ENCODE measurements at regions not wholly inside any gene's neighbourhood (a gene's known extent, or its start where the extent isn't known, plus 50 kb on each side); places are given as distances from the start of the nearest gene placed in this dataset.

- no peak overlapping the region for H3K27ac ChIP-seq (ENCODE audit: low read length)
- DNase-seq: no peak
- H2AFZ ChIP-seq (ENCODE audit: low read length): no peak overlapping the region
- no peaks in the 10 kb centered on the region for H3K79me2 ChIP-seq (ENCODE audit: low read length)
- no peaks in the 10 kb centered on the region for H3K27me3 ChIP-seq (ENCODE audit: low read length)
- H3K4me1 ChIP-seq (ENCODE audit: low read length): no peaks in the 10 kb centered on the region
- H3K4me3 ChIP-seq (ENCODE audit: low read length): no peak overlapping the region
- no peak overlapping the region for H3K4me2 ChIP-seq (ENCODE audit: low read depth, low read length, poor library complexity, severe bottlenecking)
- no peaks in the 10 kb centered on the region for H3K36me3 ChIP-seq (ENCODE audit: insufficient read depth, low read length)
- H4K20me1 ChIP-seq (ENCODE audit: insufficient read depth, low read depth, low read length): no peaks in the 10 kb centered on the region
- no peaks in the 10 kb centered on the region; the same call in 1 of the 2 replicates for H3K9me3 ChIP-seq (ENCODE audit: low read length)
- H3K9ac ChIP-seq (ENCODE audit: low read length): no peak overlapping the region
- H3K9me2 ChIP-seq (replicated peaks; ENCODE audit: insufficient read depth, low read length): no peaks in the 10 kb centered on the region
Measured at GRCh38 chr19:31518216-31519020, 169.2 kb upstream of the TSHZ3 start.

- Histone ChIP-seq H3K27ac (ENCODE audit: low read length) (no peak overlapping the region), H3K4me2 (ENCODE audit: low read depth, low read length, poor library complexity, severe bottlenecking) (no peak overlapping the region), H3K4me3 (ENCODE audit: low read length) (no peak overlapping the region), H3K27me3 (ENCODE audit: low read length) (no peaks in the 10 kb centered on the region), H3K9me2 (replicated peaks; ENCODE audit: insufficient read depth, low read length) (no peaks in the 10 kb centered on the region), H4K20me1 (ENCODE audit: insufficient read depth, low read depth, low read length) (no peaks in the 10 kb centered on the region), H3K36me3 (ENCODE audit: insufficient read depth, low read length) (no peaks in the 10 kb centered on the region), H3K4me1 (ENCODE audit: low read length) (no peaks in the 10 kb centered on the region), H3K9me3 (ENCODE audit: low read length) (no peaks in the 10 kb centered on the region; the same call in 1 of the 2 replicates), H3K9ac (ENCODE audit: low read length) (no peak overlapping the region), H3K79me2 (ENCODE audit: low read length) (no peaks in the 10 kb centered on the region), H2AFZ (ENCODE audit: low read length) (no peak overlapping the region)
- no peak for DNase-seq
Measured at GRCh38 chr19:31519256-31519655, 170.0 kb upstream of the TSHZ3 start.

DNA sequence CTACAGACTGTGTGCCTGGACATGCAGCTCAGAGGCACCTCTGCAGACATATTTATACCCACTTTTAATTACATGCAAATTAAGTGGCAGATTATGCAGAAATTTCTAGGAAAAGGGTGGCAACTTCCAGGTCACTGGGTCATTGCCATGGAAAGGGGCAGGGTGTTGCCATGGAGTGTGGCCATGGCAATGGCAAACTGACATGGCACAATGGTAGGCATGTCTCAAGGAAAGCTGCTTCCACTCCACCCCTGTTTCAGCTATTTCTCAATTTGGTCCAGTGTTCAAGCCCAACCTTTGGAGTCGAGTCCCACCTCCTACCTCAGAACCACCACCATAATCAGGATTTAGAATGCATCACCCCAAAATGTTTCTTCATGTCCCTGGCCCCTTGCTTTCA lies 170.7 kb upstream of the TSHZ3 start:
- H3K79me2 ChIP-seq (ENCODE audit: low read length): no peaks in the 10 kb centered on the region
- H3K27ac ChIP-seq (ENCODE audit: low read length): no peak overlapping the region
- H2AFZ ChIP-seq (ENCODE audit: low read length): no peak overlapping the region
- no peaks in the 10 kb centered on the region; the same call in none of the 2 replicates for H3K9me3 ChIP-seq (ENCODE audit: low read length)
- H3K4me1 ChIP-seq (ENCODE audit: low read length): no peaks in the 10 kb centered on the region
- no peak overlapping the region for H3K9ac ChIP-seq (ENCODE audit: low read length)
- no peak overlapping the region for H3K4me2 ChIP-seq (ENCODE audit: low read depth, low read length, poor library complexity, severe bottlenecking)
- no peak for DNase-seq
- H3K36me3 ChIP-seq (ENCODE audit: insufficient read depth, low read length): no peaks in the 10 kb centered on the region
- H3K4me3 ChIP-seq (ENCODE audit: low read length): no peak overlapping the region
- H3K27me3 ChIP-seq (ENCODE audit: low read length): no peaks in the 10 kb centered on the region
- no peaks in the 10 kb centered on the region for H3K9me2 ChIP-seq (replicated peaks; ENCODE audit: insufficient read depth, low read length)
- H4K20me1 ChIP-seq (ENCODE audit: insufficient read depth, low read depth, low read length): no peaks in the 10 kb centered on the region

DNA sequence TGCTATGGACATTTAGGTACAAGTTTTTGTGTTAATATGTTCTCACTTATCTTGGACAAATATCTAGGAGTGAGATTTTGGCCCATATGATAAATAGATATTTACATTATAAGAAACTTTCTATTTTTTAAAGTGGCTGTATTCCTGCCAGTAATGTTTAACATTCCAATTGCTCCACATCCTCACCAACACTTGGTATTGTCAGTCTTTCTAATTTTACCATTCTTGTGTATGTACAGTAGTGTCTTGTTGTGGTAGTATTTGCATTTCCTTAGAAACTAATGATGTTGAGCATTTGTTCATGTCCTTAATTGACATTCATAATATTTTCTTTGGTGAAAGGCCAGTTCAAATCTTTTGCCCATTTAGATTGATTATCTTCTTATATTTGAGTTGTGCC lies 171.4 kb upstream of the TSHZ3 start:
- no peak for DNase-seq
- H3K9me3 ChIP-seq (ENCODE audit: low read length): peaks cover under 1% of the 10 kb centered on the region
- no peaks in the 10 kb centered on the region for H3K79me2 ChIP-seq (ENCODE audit: low read length)

GRCh38 chr19:31525610-31526147 lies 176.4 kb upstream of the TSHZ3 start:
- Histone ChIP-seq H3K4me3 (ENCODE audit: low read length) (no peak overlapping the region), H3K4me2 (ENCODE audit: low read depth, low read length, poor library complexity, severe bottlenecking) (no peak overlapping the region), H3K9me3 (ENCODE audit: low read length) (peaks cover 12% of the 10 kb centered on the region), H4K20me1 (ENCODE audit: insufficient read depth, low read depth, low read length) (no peaks in the 10 kb centered on the region), H3K9ac (ENCODE audit: low read length) (no peak overlapping the region), H3K9me2 (replicated peaks; ENCODE audit: insufficient read depth, low read length) (no peaks in the 10 kb centered on the region), H3K4me1 (ENCODE audit: low read length) (no peaks in the 10 kb centered on the region), H3K79me2 (ENCODE audit: low read length) (no peaks in the 10 kb centered on the region), H3K27ac (ENCODE audit: low read length) (no peak overlapping the region), H2AFZ (ENCODE audit: low read length) (no peak overlapping the region), H3K27me3 (ENCODE audit: low read length) (no peaks in the 10 kb centered on the region), H3K36me3 (ENCODE audit: insufficient read depth, low read length) (no peaks in the 10 kb centered on the region)
- no peak for DNase-seq

More for the DNA sequence above, 171.4 kb upstream of the TSHZ3 start:
- H3K9ac ChIP-seq (ENCODE audit: low read length): no peak overlapping the region
- no peaks in the 10 kb centered on the region for H4K20me1 ChIP-seq (ENCODE audit: insufficient read depth, low read depth, low read length)
- H3K4me2 ChIP-seq (ENCODE audit: low read depth, low read length, poor library complexity, severe bottlenecking): no peak overlapping the region
- no peak overlapping the region for H2AFZ ChIP-seq (ENCODE audit: low read length)
- no peaks in the 10 kb centered on the region for H3K4me1 ChIP-seq (ENCODE audit: low read length)
- H3K27ac ChIP-seq (ENCODE audit: low read length): no peak overlapping the region
- H3K9me2 ChIP-seq (replicated peaks; ENCODE audit: insufficient read depth, low read length): no peaks in the 10 kb centered on the region
- no peaks in the 10 kb centered on the region for H3K27me3 ChIP-seq (ENCODE audit: low read length)
- H3K36me3 ChIP-seq (ENCODE audit: insufficient read depth, low read length): no peaks in the 10 kb centered on the region
- no peak overlapping the region for H3K4me3 ChIP-seq (ENCODE audit: low read length)

GRCh38 chr19:31527443-31527842 lies 178.2 kb upstream of the TSHZ3 start:
- H2AFZ ChIP-seq (ENCODE audit: low read length): no peak overlapping the region
- peaks cover 12% of the 10 kb centered on the region for H3K9me3 ChIP-seq (ENCODE audit: low read length)
- H3K9ac ChIP-seq (ENCODE audit: low read length): no peak overlapping the region
- no peaks in the 10 kb centered on the region for H3K27me3 ChIP-seq (ENCODE audit: low read length)
- no peak overlapping the region for H3K27ac ChIP-seq (ENCODE audit: low read length)
- DNase-seq: no peak
- H3K4me1 ChIP-seq (ENCODE audit: low read length): no peaks in the 10 kb centered on the region
- no peaks in the 10 kb centered on the region for H4K20me1 ChIP-seq (ENCODE audit: insufficient read depth, low read depth, low read length)
- H3K79me2 ChIP-seq (ENCODE audit: low read length): no peaks in the 10 kb centered on the region
- no peaks in the 10 kb centered on the region for H3K9me2 ChIP-seq (replicated peaks; ENCODE audit: insufficient read depth, low read length)
- H3K4me2 ChIP-seq (ENCODE audit: low read depth, low read length, poor library complexity, severe bottlenecking): no peak overlapping the region
- H3K36me3 ChIP-seq (ENCODE audit: insufficient read depth, low read length): no peaks in the 10 kb centered on the region
- H3K4me3 ChIP-seq (ENCODE audit: low read length): no peak overlapping the region

DNA sequence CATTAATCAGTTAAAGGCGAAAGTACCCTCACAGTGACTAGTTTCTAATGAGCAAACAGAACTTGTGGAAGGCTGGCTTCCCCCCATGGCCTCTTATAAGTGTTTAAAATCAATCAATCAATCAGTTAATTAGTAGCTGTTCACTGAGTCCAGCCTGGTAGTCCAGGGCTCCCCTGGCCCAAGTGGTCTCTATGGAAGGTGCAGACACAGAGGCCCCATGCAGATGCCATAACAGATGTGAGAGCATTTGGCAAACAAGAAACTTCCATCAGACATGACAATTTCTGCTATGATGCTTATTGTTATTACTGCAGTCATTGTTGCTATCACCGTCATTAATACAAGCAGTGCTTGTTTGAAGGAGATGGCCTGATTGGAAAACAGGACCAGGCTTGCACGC lies 179.0 kb upstream of the TSHZ3 start:
- no peak for DNase-seq
- Histone ChIP-seq H3K27ac (ENCODE audit: low read length) (no peak overlapping the region), H3K79me2 (ENCODE audit: low read length) (no peaks in the 10 kb centered on the region), H4K20me1 (ENCODE audit: insufficient read depth, low read depth, low read length) (no peaks in the 10 kb centered on the region), H3K4me3 (ENCODE audit: low read length) (no peak overlapping the region), H3K9ac (ENCODE audit: low read length) (no peak overlapping the region), H3K36me3 (ENCODE audit: insufficient read depth, low read length) (no peaks in the 10 kb centered on the region), H2AFZ (ENCODE audit: low read length) (no peak overlapping the region), H3K4me1 (ENCODE audit: low read length) (no peaks in the 10 kb centered on the region), H3K4me2 (ENCODE audit: low read depth, low read length, poor library complexity, severe bottlenecking) (no peak overlapping the region), H3K27me3 (ENCODE audit: low read length) (no peaks in the 10 kb centered on the region), H3K9me2 (replicated peaks; ENCODE audit: insufficient read depth, low read length) (no peaks in the 10 kb centered on the region), H3K9me3 (ENCODE audit: low read length) (peaks cover 12% of the 10 kb centered on the region)

DNA sequence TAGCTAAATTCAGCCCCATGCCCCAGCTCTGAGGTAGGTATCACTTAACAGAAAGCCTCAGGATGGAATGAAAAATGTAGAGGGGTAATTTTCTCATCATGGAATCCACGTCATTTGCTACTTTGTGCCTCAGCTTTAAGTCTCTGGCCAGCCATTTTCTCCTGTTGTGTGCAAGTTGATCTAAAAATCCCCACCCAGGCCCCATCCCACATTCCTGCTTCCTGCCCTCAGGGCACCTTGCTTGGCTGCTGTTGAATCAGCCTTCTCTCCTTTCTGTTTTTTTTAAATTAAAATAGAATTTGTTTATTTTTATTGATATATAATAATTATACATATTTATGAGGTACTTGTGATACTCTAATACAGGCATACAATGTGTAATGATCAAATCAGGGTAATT lies 179.9 kb upstream of the TSHZ3 start:
- Histone ChIP-seq H3K9ac (ENCODE audit: low read length) (no peak overlapping the region), H4K20me1 (ENCODE audit: insufficient read depth, low read depth, low read length) (no peaks in the 10 kb centered on the region), H3K9me2 (replicated peaks; ENCODE audit: insufficient read depth, low read length) (no peaks in the 10 kb centered on the region), H3K4me1 (ENCODE audit: low read length) (no peaks in the 10 kb centered on the region), H3K9me3 (ENCODE audit: low read length) (peaks cover 12% of the 10 kb centered on the region), H3K27ac (ENCODE audit: low read length) (no peak overlapping the region), H2AFZ (ENCODE audit: low read length) (no peak overlapping the region), H3K4me3 (ENCODE audit: low read length) (no peak overlapping the region), H3K79me2 (ENCODE audit: low read length) (no peaks in the 10 kb centered on the region), H3K27me3 (ENCODE audit: low read length) (no peaks in the 10 kb centered on the region), H3K36me3 (ENCODE audit: insufficient read depth, low read length) (no peaks in the 10 kb centered on the region), H3K4me2 (ENCODE audit: low read depth, low read length, poor library complexity, severe bottlenecking) (no peak overlapping the region)
- DNase-seq: no peak
